ENCODE measurements at regions not wholly inside any gene's neighbourhood (a gene's known extent, or its start where the extent isn't known, plus 50 kb on each side); places are given as distances from the start of the nearest gene placed in this dataset.
"Not testable (repeated sequence)": the region's sequence is repeated elsewhere in the genome, so short reads cannot be mapped to it uniquely, and the experiment has no call there.

GRCh38 chr6:21745543-21746337 lies 152.2 kb downstream of the SOX4 start:
- no peak for DNase-seq

- DNase-seq = no peak
Measured at GRCh38 chr6:21747441-21747840, 153.9 kb downstream of the SOX4 start.

GRCh38 chr6:21748343-21749056 lies 154.9 kb downstream of the SOX4 start:
- DNase-seq = peak; percentile 44

- no peak for DNase-seq
Measured at GRCh38 chr6:21749754-21750153, 156.2 kb downstream of the SOX4 start.

- DNase-seq = no peak
Measured at GRCh38 chr6:21750575-21750974, 157.0 kb downstream of the SOX4 start.

- no peak for DNase-seq
Measured at GRCh38 chr6:21751608-21752007, 158.1 kb downstream of the SOX4 start.

GRCh38 chr6:21752054-21752811 lies 158.7 kb downstream of the SOX4 start:
- DNase-seq = no peak

GRCh38 chr6:21753241-21754108 lies 159.9 kb downstream of the SOX4 start:
- no peak for DNase-seq

GRCh38 chr6:21754891-21755290 lies 161.3 kb downstream of the SOX4 start:
- no peak for DNase-seq

- DNase-seq = no peak
Measured at GRCh38 chr6:21756487-21756886, 162.9 kb downstream of the SOX4 start.

GRCh38 chr6:21757392-21757791 lies 163.8 kb downstream of the SOX4 start:
- not testable (repeated sequence) for DNase-seq

- no peak for DNase-seq
Measured at GRCh38 chr6:21759721-21760120, 166.2 kb downstream of the SOX4 start.

- DNase-seq = not testable (repeated sequence)
Measured at GRCh38 chr6:21761053-21761730, 167.6 kb downstream of the SOX4 start.

- DNase-seq = no peak
Measured at GRCh38 chr6:21764989-21765388, 171.4 kb downstream of the SOX4 start.

- DNase-seq = no peak
Measured at GRCh38 chr6:21767891-21768648, 174.5 kb downstream of the SOX4 start.

- DNase-seq = no peak
Measured at GRCh38 chr6:21769405-21769861, 175.9 kb downstream of the SOX4 start.

- no peak for DNase-seq
Measured at GRCh38 chr6:21769968-21770367, 176.4 kb downstream of the SOX4 start.

GRCh38 chr6:21771626-21772320 lies 178.2 kb downstream of the SOX4 start:
- DNase-seq = no peak

- DNase-seq = no peak
Measured at GRCh38 chr6:21772477-21772876, 178.9 kb downstream of the SOX4 start.

- no peak for DNase-seq
Measured at GRCh38 chr6:21772884-21773575, 179.5 kb downstream of the SOX4 start.
